ENCODE measurements at regions not wholly inside any gene's neighbourhood (a gene's known extent, or its start where the extent isn't known, plus 50 kb on each side); places are given as distances from the start of the nearest gene placed in this dataset.

DNA sequence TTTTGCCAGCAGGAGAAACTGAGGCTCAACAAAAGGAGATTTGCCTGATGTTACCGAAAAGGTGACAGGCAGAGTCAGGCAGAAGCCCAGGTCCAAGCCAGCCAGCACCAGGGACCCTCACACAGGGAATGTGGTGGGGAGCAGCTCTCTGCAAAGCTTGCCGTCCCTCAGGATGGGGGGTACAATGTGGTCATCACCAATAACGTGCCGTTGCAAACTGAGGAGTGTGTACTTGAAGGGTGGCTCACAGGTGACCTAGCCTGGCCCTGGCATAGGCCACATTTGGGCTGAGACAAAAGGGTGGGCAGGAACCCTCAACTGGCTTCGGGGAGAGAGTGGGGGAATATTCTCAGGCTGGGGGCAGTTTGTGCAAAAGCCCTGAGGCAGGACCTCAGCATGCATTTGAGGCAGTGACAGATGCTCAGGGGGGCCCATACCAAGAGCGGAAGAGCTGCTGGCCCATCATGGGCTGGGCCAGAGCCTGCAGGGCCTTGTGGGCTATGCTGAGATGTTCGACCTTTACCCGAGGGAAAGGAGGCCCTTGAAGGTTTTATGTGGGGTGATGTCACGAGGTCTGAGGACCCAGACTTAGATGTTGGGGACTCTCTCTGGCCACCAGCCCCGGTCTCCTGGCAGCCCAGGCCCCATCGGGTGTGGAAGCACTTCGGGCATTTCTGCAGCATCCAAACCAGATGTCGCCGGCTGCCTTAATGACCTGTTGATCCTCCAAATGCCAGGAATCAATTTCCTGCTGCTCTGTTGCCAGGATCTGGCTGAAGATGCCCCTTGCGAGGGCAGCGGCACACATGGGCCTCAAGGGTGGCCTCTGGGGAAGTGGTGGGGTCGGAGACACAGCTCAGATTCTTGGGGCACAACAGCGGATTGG lies 57.4 kb upstream of the SHISAL1 start:
- intact Hi-C loops (cut with micrococcal nuclease): loop anchor here (10.0 kb wide), 1 partner anchor 255 kb away; no protein-coding TSS in a partner anchor
- Histone ChIP-seq H2AFZ (ENCODE audit: low read depth, low read length) (no peak overlapping the region), H3K9ac (replicated peaks; ENCODE audit: extremely low read depth, insufficient read depth, low read length) (no peak overlapping the region), H3K4me1 (ENCODE audit: control insufficient read depth, extremely low read depth, insufficient read depth, low read length) (peaks cover 4% of the 10 kb centered on the region), H3K9me3 (replicated peaks; ENCODE audit: control insufficient read depth, insufficient read depth, low read length) (no peaks in the 10 kb centered on the region), H3K79me2 (ENCODE audit: control insufficient read depth, insufficient read depth, low read length) (no peaks in the 10 kb centered on the region), H3K4me2 (ENCODE audit: insufficient read depth, low read length) (no peak overlapping the region), H3K9me1 (replicated peaks; ENCODE audit: control insufficient read depth, extremely low read depth, insufficient read depth, low read length) (no peaks in the 10 kb centered on the region), H3K27ac (ENCODE audit: insufficient read depth, low read depth, low read length) (no peak overlapping the region), H3K36me3 (ENCODE audit: control insufficient read depth in 2 of 2, extremely low read depth in 1 of 2, insufficient read depth in 2 of 2, low read length in 2 of 2) (no peaks in the 10 kb centered on the region), H4K20me1 (replicated peaks; ENCODE audit: control insufficient read depth, extremely low read depth, insufficient read depth, low read length) (no peaks in the 10 kb centered on the region), H3K4me3 (replicated peaks in 1 of 3; ENCODE audit: insufficient read depth in 1 of 3, low read depth in 1 of 3, low read length in 3 of 3) (no peak overlapping the region), H3K27me3 (ENCODE audit: control insufficient read depth in 2 of 2, insufficient read depth in 2 of 2, low read length in 2 of 2) (no peaks in the 10 kb centered on the region)
- dilution Hi-C loops (cut with MboI; ENCODE audit: extremely low pct_ligation_motif_present, low sequenced_read_pairs): no loop called here
- ChIA-PET CTCF (no interaction called here), POLR2A (no interaction called here)
- DNase-seq (ENCODE audit: low read depth, low spot score) (no peak), FAIRE-seq (no peak)
- TF ChIP-seq CTCF (IDR thresholded peaks at IDR 0.05; ENCODE audit: extremely low read depth in 1 of 2, insufficient read depth in 1 of 2, low read depth in 1 of 2, low read length in 2 of 2) (no peak), MAX (IDR thresholded peaks at IDR 0.05; ENCODE audit: insufficient read depth, insufficient read length) (no peak), POLR2AphosphoS5 (IDR thresholded peaks at IDR 0.05; ENCODE audit: insufficient read depth, low read depth, low read length) (no peak), GATA2 (IDR thresholded peaks at IDR 0.05; ENCODE audit: insufficient read depth, insufficient read length, low read depth, low read length) (no peak), JUN (IDR thresholded peaks at IDR 0.05; ENCODE audit: borderline replicate concordance, insufficient read depth, insufficient read length, low read depth) (no peak), FOS (IDR thresholded peaks at IDR 0.05; ENCODE audit: borderline replicate concordance, insufficient read depth, low read length) (no peak), POLR2A (IDR thresholded peaks at IDR 0.05; ENCODE audit: low read depth, low read length) (no peak), EZH2 (IDR thresholded peaks at IDR 0.05; ENCODE audit: borderline replicate concordance, low read depth, low read length, severe bottlenecking) (no peak), MYC (IDR thresholded peaks at IDR 0.05; ENCODE audit: low read depth, low read length) (no peak)
- no TSS peak for BruUV-seq (replicated peaks)

All from endothelial cell of umbilical vein (primary cell).